Right renal pelvis (tissue), 4 donors: ENCODE measurements at regions not wholly inside any gene's neighbourhood (a gene's known extent, or its start where the extent isn't known, plus 50 kb on each side); places are given as distances from the start of the nearest gene placed in this dataset.
"Not testable (repeated sequence)": the region's sequence is repeated elsewhere in the genome, so short reads cannot be mapped to it uniquely, and the experiment has no call there.

Experiments used
- DNase-seq, 4 donors: peaks; one replicate each; pipeline ENCODE4 v3.0.0-alpha.2; 2013; ENCODE audit warnings: low read depth in 4 of 4, low spot score in 3 of 4, missing footprints in 1 of 4

DNA sequence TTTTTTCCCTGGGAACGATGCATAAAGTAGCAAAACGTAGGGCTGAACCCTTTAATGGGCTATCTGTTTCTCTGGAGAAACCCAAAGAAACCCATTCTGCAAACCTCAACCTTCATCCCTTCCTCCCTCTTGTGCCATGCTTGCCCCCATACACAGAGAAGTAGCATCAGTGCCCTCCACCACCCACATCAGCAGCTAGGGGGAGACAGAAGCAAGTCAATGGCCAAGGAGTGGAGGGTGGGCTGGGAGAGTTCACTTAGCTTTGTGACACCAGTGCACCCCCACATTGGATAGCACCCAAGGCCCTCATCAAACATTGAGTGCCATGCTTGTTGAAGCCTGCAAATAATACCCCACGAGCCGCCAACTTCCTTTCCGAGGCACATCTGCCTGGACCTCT is 282.4 kb downstream of the ABCC12 start:
- DNase-seq, result no peak

DNA sequence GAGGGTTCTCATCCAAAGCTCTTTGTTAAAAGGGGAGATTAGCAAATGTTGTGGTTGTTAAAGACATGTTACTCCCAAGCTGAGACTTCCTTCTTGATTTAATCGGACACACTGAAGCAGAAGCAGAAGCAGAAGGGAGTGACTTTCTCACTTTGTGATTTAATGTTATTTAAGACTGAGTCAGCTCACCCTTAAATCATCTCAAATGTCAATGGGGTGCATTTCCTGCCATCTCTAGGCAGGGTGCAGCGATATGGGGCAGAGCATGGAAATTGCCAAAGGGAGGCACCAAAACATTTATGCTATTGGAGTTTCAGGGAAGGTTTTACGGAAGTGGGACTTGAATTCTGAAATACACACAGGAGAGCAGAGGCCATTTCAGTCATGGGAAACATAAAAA is 283.6 kb downstream of the ABCC12 start:
- no peak for DNase-seq

DNA sequence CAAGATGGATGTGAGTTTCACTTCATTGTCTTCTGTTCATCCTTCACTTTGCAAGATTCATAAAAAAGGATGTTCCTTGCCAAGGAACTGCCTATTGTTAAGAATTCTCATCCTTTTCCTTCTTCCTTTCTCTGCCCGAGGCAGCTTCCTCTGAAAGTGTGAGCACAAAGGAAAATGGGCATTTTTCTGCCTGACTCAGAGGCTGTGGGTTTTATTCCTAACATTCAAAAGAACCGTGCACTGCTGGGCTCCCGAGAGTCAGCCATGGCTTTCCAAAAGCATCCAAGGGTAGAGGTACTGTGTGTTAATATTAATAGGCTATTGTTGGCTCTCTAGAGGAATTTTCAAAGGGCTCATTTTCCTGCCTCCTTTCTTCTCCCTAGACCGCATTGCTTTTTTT is 289.4 kb downstream of the ABCC12 start:
- DNase-seq, result no peak

DNA sequence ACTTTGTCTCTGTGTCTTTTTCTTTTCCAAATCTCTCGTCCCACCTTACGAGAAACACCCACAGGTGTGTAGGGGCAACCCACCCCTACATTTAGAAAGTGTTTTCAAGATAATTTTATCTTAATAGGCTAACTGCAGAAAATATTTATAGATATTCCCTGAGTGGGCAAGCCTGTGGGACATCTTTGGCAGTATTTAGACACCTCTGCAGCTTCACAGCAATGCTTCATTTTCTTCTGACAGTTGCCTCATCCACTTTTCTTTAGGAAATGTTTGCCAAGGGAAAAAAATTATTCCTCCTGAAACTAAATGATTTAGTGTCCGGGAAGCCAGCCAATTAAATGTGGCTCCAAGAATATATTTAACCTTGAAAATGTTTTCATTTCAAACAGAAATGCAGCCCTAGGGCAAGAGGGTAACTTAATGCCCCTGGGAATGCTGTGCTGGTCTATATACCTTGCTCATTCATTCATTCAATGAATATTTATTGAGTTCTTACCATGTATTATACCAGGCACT is 290.4 kb downstream of the ABCC12 start:
- no peak for DNase-seq

GRCh38 chr16:47864262-47864661 is 291.5 kb downstream of the ABCC12 start:
- DNase-seq, result not testable (repeated sequence)

GRCh38 chr16:47861999-47862398 is 293.8 kb downstream of the ABCC12 start:
- no peak for DNase-seq

DNA sequence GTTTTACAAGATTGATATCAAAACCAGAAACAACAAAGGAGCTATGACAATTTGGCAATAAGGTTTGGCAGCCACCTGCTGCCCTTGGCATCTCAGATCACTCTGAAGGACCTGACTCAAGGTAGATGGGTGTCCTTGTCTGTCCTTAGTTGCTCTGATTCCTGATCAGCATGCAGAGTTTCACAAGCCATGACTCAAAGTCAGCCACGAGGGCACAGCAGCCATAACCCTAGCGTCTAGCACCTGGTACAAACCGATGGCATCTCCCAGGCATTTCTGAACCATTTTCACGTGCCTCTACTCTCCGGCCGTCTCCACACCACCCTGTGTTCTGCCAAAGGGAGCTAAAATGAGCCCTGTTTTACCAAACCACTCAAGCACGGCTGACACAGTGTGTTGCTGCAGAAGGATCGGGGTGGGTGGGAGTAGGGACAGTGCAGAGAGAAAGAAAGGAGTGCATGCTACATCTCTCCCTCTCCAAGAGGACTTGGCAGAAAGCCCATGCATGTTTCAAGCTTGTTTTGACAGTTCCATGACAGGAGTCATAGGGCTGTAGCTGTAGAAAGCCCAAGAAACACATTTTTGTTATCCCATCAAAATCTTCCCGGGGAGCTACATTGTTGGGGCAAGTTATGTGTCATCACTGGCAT is 297.3 kb downstream of the ABCC12 start:
- no peak for DNase-seq

DNA sequence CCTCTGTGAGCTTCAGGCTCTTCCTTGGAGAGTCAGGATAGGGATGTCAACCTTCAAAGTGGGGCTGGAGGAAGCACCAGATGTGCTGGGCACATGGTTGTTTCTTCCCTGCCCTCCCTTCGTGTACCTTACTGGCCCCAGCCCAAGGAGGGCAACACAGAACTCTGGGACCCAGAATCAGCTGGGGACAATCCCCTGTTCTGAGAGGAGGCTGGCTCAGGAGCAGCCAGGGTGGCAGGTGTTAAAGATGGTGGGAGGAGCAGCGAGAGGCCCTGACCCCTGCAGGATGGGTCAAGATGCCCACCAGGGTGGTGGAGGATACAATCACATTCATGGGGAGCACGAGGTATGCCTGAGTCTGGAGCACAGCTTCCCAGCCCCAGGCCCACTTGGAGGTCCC is 300.4 kb downstream of the ABCC12 start:
- no peak for DNase-seq

- DNase-seq, result no peak
Observed at GRCh38 chr16:47854737-47855136, 301.1 kb downstream of the ABCC12 start.

GRCh38 chr16:47852991-47853390 is 302.8 kb downstream of the ABCC12 start:
- DNase-seq, result no peak

DNA sequence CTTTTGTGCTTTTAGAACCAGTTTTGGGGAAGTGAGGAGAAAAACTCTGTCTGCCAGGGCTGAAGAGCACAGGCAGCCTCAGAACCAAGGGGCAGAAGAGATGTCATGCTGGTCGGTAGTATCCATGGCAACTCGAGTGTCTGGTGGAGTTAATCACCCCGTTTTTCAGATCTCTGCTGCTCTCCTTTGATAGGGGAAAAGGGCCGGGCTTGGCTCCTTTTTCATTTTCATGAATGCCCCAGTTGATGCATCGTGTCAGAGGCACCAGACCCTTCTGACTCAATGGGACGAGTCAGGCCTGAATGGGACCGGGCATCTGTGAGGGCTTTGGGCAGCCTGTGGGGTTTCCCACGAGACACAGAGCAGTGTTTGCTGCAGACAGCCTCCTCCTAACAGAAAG is 304.6 kb downstream of the ABCC12 start:
- DNase-seq, result no peak

DNA sequence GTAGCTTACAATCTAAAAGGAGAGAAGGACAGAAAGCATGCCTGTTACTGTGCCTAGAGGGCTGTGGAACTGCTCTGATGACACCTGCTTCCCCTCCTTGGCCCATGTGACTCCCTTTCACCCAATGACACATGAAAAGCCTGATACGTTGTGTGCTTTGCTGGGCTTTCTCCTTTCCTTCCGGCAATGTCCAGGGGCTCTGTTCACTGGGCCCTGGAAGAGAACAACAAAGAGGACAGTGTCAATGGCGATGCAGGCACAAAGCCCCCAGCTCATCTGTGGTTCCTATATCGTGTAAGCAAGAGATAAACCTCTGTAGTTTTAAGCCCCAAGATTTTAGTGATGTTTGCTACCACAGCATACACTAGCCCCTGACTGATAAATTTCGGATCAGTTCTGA is 306.1 kb downstream of the ABCC12 start:
- DNase-seq, result no peak

DNA sequence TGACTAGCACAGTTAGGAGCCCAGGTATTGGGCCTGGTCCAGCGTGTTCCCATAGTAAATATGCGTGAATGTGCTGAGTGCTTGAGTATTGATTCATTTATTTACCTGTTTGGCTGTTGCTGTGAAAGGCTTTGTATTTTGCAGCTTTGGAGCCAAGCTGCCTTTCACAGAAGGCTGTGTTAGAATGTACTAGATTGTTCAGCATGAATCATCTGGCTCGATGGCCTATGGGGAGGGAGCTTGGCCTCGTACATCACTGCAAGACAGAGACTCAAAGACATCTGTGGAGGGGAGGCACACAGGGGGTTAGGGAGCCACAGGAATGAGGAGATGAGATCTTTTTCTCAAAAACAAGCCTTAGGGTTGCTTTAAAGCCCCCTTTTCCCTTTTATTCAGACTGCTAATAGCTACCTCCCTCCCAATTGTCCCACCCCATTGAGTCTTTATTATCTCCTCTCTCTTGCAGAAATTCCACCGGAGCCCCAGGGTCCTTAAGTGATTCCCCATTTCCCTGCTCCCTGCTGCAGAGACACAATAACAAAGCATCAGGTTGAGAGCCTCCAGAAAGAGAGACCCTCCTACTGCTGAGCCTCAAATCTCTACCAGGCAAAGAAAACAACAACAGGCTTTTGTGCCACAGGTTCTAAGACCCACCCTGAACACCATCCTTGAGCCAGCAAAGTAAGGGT is 307.2 kb downstream of the ABCC12 start:
- DNase-seq, result no peak

DNA sequence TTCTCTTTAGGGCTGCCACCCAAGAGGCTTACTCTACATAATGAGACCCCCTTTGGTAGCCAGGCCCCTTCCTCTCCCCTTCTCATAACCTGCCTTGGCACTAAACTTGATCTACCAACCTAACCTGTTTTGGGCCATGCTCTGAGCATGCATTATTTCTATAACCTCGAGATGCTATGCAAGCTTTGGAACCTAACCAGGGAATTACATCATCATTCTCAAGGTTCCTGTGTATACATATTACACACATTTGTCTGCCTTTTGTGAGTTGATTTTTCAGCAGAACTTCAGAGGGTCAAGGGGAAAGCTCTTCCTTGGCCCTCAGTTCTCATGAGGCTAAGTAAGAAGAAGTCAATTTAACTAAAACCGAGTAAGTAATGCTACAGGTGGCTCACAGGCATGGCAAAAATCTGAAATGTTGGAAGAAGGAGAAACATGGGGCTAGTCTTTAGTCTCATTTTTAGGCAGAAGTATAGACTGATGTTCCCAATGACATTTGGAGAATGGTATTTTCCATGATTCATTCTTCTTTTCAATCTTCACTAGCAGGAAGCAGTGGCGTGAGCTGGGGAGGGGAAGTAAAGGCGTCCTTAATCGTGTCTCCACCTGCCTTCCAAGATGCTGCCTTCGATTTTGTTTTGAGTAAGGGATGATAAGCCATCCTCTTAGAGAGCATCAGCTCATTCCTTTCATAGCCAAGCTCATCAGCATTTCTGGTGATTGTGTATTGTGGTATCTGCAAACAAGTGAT is 308.4 kb downstream of the ABCC12 start:
- no peak for DNase-seq

GRCh38 chr16:47834485-47835024 is 321.2 kb downstream of the ABCC12 start:
- DNase-seq, result no peak

- DNase-seq, result no peak
Observed at GRCh38 chr16:47833771-47834170, 322.0 kb downstream of the ABCC12 start.

DNA sequence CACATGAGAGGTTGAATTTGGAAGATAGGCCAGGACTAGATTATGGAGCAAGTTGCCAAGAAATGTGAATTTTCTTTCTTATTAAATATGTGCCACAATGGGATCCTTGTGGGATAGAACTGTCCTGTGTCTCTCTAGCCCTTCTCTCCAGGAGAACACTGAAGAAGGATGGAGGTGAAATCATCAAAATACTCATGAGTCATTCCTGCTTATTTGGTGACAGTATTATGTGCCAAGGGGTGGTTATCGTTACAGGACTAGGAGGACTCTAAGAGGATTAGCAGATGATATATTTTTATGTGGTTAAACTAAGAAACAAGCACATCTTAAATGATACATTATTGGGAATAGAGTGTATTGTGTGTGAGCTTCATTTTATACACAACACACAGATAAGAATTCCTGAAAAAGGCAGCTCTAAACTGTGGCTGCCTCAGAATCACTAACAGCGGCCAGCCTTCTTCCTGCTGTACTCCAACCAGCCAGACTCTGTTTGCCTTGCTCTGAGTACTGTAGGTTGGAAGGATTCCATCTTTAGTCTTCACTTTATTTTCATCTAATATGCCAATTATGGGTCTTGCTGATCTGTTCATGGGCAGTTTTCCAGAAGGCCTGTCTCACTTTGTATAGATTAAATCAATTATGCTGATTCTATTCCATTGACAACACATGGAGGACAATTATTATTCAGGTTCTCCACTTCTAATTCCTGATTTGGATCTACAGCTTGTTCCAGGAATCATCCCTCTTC is 325.8 kb downstream of the ABCC12 start:
- no peak for DNase-seq

DNA sequence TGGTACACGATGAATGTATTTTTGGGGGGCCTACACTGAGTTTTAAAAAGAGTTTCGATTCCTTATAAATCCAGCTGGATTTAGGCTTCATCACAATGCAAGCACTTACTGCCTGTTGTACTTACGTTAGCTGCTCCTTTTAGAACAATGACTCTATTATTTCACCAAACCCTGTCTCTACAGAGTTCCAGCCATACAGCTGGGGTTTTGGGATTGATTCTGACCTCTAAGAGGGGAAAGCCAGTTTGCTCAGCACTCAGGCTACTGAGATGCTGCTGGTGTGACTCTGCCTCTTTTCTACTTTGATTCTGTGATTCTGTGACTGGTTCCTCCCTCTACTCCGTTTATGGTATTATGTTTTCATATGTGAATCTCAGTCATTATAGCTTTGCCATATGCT is 329.7 kb downstream of the ABCC12 start:
- DNase-seq, result no peak

DNA sequence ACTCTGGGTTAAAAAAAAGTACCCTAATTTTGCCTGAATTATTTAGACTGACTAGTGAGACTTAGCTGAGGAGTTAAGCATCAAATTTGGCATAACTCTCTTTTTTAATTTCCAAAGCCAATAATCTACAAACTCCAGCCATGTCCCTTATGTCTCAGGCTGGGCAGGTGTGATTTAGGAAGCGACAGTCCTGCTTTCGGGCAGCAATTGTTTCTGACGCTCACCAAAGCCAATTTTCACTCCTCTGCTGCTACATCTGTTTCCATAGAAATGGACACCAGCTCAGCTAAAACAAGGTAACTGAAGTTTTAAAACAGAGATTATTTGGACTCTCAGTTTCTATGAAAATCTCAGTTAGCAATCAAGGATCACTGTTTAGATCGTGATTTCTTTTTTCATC is 338.7 kb downstream of the ABCC12 start:
- no peak for DNase-seq

GRCh38 chr16:47816511-47816910 is 339.3 kb downstream of the ABCC12 start:
- no peak for DNase-seq

DNA sequence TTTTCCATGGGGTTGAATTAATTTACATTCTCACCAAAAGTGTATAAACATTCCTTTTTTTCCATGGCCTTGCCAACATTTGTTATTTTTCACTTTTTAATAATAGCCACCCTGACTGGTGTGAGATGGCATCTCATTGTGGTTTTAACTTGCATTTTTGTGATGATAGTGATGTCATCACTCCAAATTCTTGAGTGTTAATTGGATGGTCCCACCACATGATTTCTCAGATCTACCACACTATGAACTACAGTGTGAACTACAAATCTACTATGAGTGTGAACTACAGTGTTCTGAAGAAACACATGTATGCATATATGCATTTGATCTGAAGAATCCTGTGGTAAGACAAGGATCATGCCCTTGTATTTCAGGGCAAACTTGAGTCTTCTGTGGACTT is 340.1 kb downstream of the ABCC12 start:
- no peak for DNase-seq
